ENCODE measurements at regions not wholly inside any gene's neighbourhood (a gene's known extent, or its start where the extent isn't known, plus 50 kb on each side); places are given as distances from the start of the nearest gene placed in this dataset.

- H3K4me1 ChIP-seq: no peaks in the 10 kb centered on the region
- intact Hi-C loops (cut with DNase I): no loop called here
- no peaks in the 10 kb centered on the region for H3K27me3 ChIP-seq
- TF ChIP-seq POLR2AphosphoS5 (IDR thresholded peaks at IDR 0.05) (no peak), POLR2A (IDR thresholded peaks at IDR 0.05) (no peak), EP300 (IDR thresholded peaks at IDR 0.05) (no peak)
- TF ChIP-seq, protein P1, sequence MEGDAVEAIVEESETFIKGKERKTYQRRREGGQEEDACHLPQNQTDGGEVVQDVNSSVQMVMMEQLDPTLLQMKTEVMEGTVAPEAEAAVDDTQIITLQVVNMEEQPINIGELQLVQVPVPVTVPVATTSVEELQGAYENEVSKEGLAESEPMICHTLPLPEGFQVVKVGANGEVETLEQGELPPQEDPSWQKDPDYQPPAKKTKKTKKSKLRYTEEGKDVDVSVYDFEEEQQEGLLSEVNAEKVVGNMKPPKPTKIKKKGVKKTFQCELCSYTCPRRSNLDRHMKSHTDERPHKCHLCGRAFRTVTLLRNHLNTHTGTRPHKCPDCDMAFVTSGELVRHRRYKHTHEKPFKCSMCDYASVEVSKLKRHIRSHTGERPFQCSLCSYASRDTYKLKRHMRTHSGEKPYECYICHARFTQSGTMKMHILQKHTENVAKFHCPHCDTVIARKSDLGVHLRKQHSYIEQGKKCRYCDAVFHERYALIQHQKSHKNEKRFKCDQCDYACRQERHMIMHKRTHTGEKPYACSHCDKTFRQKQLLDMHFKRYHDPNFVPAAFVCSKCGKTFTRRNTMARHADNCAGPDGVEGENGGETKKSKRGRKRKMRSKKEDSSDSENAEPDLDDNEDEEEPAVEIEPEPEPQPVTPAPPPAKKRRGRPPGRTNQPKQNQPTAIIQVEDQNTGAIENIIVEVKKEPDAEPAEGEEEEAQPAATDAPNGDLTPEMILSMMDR (IDR thresholded peaks at IDR 0.05): no peak
- H3K9me3 ChIP-seq: no peaks in the 10 kb centered on the region
- H3K27ac ChIP-seq: no peak overlapping the region
- no peak overlapping the region for H3K4me3 ChIP-seq
- no peak for DNase-seq
- H3K36me3 ChIP-seq: no peaks in the 10 kb centered on the region
- 78 to 90% methylated on average over 2 of the region's 2 CpGs for WGBS, 2 donors
These were observed 565.0 kb downstream of the REEP3 start for GRCh38 chr10:64086083-64086767.

GRCh38 chr10:64089648-64090047 is 568.4 kb downstream of the REEP3 start:
- Histone ChIP-seq H3K9me3 (no peaks in the 10 kb centered on the region), H3K4me1 (no peaks in the 10 kb centered on the region), H3K27ac (no peak overlapping the region), H3K4me3 (no peak overlapping the region), H3K27me3 (no peaks in the 10 kb centered on the region), H3K36me3 (no peaks in the 10 kb centered on the region)
- TF ChIP-seq, protein P1 (IDR thresholded peaks at IDR 0.05): no peak
- WGBS, 2 donors: 30 to 42% methylated on average over 2 of the region's 2 CpGs
- intact Hi-C loops (cut with DNase I): no loop called here
- DNase-seq: no peak

DNA sequence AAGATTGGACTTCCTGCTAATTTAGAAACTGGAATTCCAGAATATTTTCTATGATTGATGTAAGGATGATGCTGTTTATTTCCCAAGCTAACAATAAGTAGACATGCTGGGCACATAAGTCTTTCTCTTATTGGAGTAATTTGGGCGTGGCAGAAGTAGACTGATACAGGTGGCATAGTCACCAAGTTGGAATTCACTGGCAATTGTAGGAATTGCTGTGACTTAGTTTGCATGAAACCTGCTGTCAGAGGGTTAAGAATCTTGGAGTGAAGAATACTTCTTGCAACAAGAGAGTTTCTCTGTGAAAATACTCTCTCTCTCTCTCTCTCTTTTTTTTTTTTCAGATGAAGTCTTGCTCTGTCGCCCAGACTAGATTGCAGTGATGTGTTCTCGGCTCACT is 569.7 kb downstream of the REEP3 start:
- H3K4me3 ChIP-seq: no peak overlapping the region
- DNase-seq: no peak
- no peaks in the 10 kb centered on the region for H3K9me3 ChIP-seq
- WGBS, 2 donors: 83 to 88% methylated on average over 3 of the region's 3 CpGs
- H3K27ac ChIP-seq: no peak overlapping the region
- H3K4me1 ChIP-seq: no peaks in the 10 kb centered on the region
- H3K27me3 ChIP-seq: no peaks in the 10 kb centered on the region
- intact Hi-C loops (cut with DNase I): no loop called here
- TF ChIP-seq POLR2AphosphoS5 (IDR thresholded peaks at IDR 0.05): no peak
- no peak for TF ChIP-seq POLR2A (IDR thresholded peaks at IDR 0.05)
- no peak for TF ChIP-seq EP300 (IDR thresholded peaks at IDR 0.05)
- TF ChIP-seq, protein P1 (IDR thresholded peaks at IDR 0.05): no peak
- H3K36me3 ChIP-seq: no peaks in the 10 kb centered on the region

- Histone ChIP-seq H3K4me3 (no peak overlapping the region), H3K27me3 (no peaks in the 10 kb centered on the region), H3K36me3 (no peaks in the 10 kb centered on the region), H3K4me1 (no peaks in the 10 kb centered on the region), H3K9me3 (no peaks in the 10 kb centered on the region), H3K27ac (no peak overlapping the region)
- TF ChIP-seq EP300 (IDR thresholded peaks at IDR 0.05) (no peak), POLR2AphosphoS5 (IDR thresholded peaks at IDR 0.05) (no peak), POLR2A (IDR thresholded peaks at IDR 0.05) (no peak)
- TF ChIP-seq, protein P1 (IDR thresholded peaks at IDR 0.05): no peak
- intact Hi-C loops (cut with DNase I): no loop called here
- no peak for DNase-seq
- WGBS, 2 donors: 45 to 60% methylated on average over 4 of the region's 4 CpGs
These were observed 570.7 kb downstream of the REEP3 start for GRCh38 chr10:64091897-64092296.

DNA sequence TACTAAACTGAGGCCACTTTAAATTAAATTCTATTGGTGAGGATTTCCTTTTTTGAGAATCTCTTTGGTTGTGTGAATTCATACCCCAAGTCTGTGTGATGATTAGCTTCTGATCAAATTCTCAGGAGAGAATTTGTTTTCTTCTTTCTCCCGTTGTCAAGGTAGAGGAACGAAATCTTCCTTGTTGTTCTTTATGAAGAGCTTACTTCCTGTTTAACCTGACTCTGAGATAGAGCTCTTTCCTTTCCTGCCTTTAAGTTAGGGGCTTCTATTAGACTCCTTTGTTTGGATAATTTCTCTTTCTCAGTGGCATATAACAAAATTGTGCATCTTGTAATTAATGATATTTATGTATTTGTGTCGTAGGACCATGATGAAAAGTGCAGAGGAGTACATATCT is 572.1 kb downstream of the REEP3 start:
- no peak overlapping the region for H3K27ac ChIP-seq
- no peaks in the 10 kb centered on the region for H3K27me3 ChIP-seq
- H3K9me3 ChIP-seq: no peaks in the 10 kb centered on the region
- intact Hi-C loops (cut with DNase I): no loop called here
- DNase-seq: no peak
- WGBS, 2 donors: 49 to 62% methylated on average over 3 of the region's 3 CpGs
- no peaks in the 10 kb centered on the region for H3K4me1 ChIP-seq
- no peaks in the 10 kb centered on the region for H3K36me3 ChIP-seq
- TF ChIP-seq POLR2AphosphoS5 (IDR thresholded peaks at IDR 0.05): no peak
- TF ChIP-seq EP300 (IDR thresholded peaks at IDR 0.05): no peak
- no peak for TF ChIP-seq POLR2A (IDR thresholded peaks at IDR 0.05)
- TF ChIP-seq, protein P1 (IDR thresholded peaks at IDR 0.05): no peak
- H3K4me3 ChIP-seq: no peak overlapping the region
